ENCODE measurements at regions not wholly inside any gene's neighbourhood (a gene's known extent, or its start where the extent isn't known, plus 50 kb on each side); places are given as distances from the start of the nearest gene placed in this dataset.

DNA sequence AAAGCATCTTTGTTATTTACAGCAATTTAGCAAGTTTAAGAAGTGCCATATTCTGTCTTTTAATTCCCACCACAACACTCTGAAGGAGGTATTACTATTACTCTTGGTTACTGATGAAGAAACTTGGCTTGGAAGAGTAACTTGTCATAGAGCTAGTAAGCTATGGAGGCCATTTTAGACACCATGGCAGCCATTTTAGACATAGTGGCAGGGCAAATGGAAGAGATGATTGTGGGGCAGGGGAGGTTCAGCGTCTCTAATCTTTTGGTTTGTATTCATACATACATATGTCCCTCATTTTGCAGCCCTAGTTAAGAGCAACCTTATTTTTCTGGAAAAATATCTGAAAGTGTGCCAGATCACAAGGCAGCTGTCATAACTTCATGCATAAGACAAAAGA, 82.6 kb upstream of the SOX1 start:
- DNase-seq (ENCODE audit: low read depth in 4 of 4, low spot score in 3 of 4) = no peak

DNA sequence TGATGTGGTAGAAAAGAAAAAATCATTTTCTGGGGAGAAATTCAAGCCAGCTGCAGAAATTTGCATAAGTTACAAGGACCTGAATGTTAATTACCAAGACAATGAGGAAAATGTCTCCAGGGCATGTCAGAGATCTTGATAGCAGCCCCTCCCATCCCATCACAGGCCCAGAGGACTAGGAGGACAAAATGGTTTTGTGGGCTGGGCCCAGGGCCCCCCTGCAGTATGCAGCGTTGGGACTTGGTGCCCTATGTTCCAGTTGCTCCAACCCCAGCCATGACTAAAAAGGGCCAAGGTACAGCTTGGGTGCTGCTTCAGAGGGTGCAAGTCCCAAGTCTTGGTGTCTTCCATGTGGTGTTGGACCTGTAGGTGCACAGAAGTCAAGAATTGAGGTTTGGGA, 76.6 kb upstream of the SOX1 start:
- no peak for DNase-seq (ENCODE audit: low read depth in 4 of 4, low spot score in 3 of 4)

GRCh38 chr13:111992911-111993310, 74.0 kb upstream of the SOX1 start:
- no peak for DNase-seq (ENCODE audit: low read depth in 4 of 4, low spot score in 3 of 4)

DNA sequence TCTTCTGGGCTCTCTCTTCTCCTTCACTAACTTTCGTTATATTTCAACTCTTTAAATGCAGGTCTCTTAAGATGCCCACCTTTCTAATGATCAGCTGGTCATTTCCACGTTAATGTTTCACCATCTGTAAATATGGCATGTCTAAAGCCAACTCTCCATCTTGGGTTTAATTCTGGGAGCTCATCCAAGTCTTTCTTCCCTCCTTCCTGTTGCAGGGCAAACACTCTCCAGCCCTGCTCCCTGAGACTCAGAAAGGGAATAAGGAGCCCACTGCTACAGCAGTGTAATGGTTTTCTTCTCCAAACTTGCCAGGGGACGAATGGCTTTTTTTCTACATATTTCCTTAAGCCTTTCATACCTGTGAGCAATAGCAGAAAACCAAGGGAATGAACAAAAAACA, 73.3 kb upstream of the SOX1 start:
- DNase-seq (ENCODE audit: low read depth in 4 of 4, low spot score in 3 of 4) = no peak

GRCh38 chr13:111994578-111994977, 72.4 kb upstream of the SOX1 start:
- no peak for DNase-seq (ENCODE audit: low read depth in 4 of 4, low spot score in 3 of 4)

DNA sequence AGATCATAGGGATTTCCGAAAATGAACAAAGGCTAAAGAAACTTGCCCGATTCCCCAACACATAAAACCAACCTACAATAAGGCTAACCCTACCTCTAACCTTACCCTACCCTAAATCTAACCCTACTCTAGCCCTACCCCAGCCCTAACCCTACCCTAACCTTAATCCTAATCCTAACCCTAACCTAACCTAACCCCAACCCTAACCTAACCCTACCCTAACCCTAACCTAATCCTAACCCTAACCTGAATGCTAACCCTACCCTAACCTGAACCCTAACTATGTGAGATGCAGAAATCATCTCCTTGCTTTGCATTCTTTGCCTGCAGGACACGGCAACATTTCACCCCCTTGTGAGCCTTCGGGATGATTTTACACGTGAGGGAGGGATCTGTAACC, 67.6 kb upstream of the SOX1 start:
- no peak for DNase-seq (ENCODE audit: low read depth in 4 of 4, low spot score in 3 of 4)

- DNase-seq (ENCODE audit: low read depth in 4 of 4, low spot score in 3 of 4) = no peak
Measured at GRCh38 chr13:112000888-112001287, 66.1 kb upstream of the SOX1 start.

DNA sequence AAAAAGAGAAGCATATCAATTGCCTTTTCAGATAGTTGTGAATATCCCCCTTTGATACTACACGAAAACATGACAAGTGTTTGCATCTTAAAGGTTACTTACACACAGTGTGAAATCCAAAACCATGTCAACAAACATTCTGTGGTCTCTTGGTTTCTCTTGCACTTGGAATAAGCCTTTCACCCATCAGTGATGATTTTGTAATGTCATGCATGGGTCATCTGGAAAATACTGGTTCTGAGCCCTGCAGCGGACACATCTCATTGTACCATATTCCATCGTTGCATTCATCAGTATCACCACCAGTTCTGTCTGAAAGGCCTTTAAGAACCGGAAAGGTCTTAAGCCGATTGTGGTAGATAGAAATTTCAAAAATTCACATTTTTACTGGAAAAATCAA, 65.4 kb upstream of the SOX1 start:
- DNase-seq (ENCODE audit: low read depth in 4 of 4, low spot score in 3 of 4) = no peak

DNA sequence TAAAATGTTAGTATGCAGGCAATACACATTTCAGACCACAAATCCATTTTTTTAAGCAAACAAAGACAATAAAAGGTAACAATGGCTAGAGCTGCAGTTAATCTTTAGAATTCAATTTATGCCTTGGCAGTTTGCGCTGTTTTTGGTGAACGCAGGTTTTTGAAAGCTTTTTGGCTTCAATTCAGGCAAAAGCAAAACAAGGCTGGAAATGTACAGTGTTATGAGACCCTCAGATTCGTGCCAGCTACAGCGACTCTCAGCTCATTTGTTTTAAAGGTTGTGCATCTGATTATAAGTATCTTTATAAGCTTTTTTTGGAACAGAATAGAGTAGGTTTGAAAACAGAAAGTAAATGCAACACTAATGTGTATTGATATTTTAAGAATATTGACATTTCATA, 63.6 kb upstream of the SOX1 start:
- DNase-seq (ENCODE audit: low read depth in 4 of 4, low spot score in 3 of 4) = no peak

GRCh38 chr13:112003941-112004340, 63.0 kb upstream of the SOX1 start:
- no peak for DNase-seq (ENCODE audit: low read depth in 4 of 4, low spot score in 3 of 4)

GRCh38 chr13:112005925-112006324, 61.0 kb upstream of the SOX1 start:
- no peak for DNase-seq (ENCODE audit: low read depth in 4 of 4, low spot score in 3 of 4)

- no peak for DNase-seq (ENCODE audit: low read depth in 4 of 4, low spot score in 3 of 4)
Measured at GRCh38 chr13:112007191-112007590, 59.8 kb upstream of the SOX1 start.

DNA sequence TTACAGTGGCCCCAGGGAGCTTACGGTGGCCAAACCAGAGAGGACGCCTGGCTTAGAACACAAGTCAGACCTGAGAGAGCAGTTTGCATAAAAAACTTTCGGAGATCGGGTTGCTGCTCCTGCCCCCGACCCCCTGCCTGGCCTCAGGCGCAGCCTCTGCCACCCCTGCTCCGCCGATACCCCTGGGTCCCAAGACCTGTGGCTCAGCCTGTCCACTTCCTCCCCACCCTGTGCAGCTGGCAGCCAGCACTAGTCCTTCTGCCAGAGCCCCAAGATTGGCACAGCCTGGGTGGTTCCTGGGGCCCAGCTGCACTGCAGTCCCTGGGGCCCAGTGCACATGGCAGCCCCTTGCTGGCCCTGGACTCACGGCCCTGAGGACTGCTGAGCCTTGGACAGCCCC, 56.2 kb upstream of the SOX1 start:
- DNase-seq (ENCODE audit: low read depth in 4 of 4, low spot score in 3 of 4) = no peak

DNA sequence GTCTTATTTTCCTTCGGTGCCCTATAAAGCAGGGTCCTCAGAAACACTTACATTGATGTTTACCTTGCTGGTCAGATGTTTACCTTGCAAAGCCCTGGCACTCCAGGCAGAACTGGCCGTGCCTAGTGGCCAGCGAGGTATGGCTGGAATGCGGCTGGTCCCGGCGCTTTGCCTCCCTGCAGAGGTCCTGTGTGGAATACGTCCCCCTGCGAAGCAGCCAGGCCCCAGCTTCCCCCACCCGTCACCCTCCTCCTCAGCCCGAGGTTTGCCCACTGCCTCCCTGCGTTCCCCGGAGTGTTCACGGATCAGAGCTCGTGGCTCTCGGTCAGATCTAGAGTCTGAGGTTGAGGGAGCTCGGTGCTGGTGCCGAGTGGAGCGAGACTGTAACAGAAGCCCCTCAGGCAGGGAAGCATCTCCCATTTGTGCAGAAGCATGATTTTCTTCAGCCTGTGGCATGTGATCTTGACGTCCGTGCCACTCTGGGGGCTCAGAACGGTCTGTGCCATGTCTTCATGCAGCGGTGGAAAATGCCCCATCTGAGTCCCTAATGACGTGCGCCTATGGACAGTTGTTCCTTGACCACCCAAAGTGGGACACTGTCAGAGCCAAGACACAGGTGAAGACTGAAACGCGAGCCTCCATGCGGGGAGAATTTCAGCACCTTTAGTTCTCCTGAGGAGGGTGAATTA, 54.8 kb upstream of the SOX1 start:
- peak; percentile 23 to 48 (median 37) for DNase-seq (ENCODE audit: low read depth in 4 of 4, low spot score in 3 of 4)

DNA sequence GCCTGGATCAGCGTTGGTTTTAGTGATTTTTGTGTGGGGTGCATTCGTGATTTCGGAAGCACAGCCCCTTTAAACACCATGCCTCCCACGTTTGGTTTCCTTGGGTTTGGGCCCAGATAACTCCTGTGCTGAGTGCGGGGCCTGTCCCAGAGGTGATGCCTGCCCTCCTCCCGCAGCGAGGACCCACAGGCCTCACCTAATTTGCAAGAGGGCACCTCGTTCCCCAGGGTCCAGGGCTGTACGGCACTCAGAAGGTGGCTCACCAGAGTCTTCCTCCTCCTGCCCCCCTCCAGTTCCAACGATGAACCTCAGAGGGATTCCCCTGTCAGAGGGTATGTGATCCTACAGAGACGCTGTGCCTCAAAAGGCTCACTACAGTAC, 54.3 kb upstream of the SOX1 start:
- DNase-seq (ENCODE audit: low read depth in 4 of 4, low spot score in 3 of 4) = no peak

- DNase-seq (ENCODE audit: low read depth in 4 of 4, low spot score in 3 of 4) = no peak
Measured at GRCh38 chr13:112013665-112014064, 53.3 kb upstream of the SOX1 start.

- no peak for DNase-seq (ENCODE audit: low read depth in 4 of 4, low spot score in 3 of 4)
Measured at GRCh38 chr13:112014857-112015256, 52.1 kb upstream of the SOX1 start.
